ENCODE measurements at regions not wholly inside any gene's neighbourhood (a gene's known extent, or its start where the extent isn't known, plus 50 kb on each side); places are given as distances from the start of the nearest gene placed in this dataset.

- no peak for DNase-seq
- H2BK5ac ChIP-seq (ENCODE audit: insufficient read length, low read length): no peak overlapping the region
- no peaks in the 10 kb centered on the region for H3K79me1 ChIP-seq (ENCODE audit: insufficient read depth, low read depth, low read length, poor library complexity, severe bottlenecking)
- H3K27ac ChIP-seq (ENCODE audit: insufficient read length, low read depth, low read length): no peak overlapping the region
- Mint-ChIP-seq H3K4me3 (no peak overlapping the region), H3K4me1 (peaks cover 5 to 7% of the 10 kb centered on the region in 2 experiments; a peak in 2 of 4 replicates), H3K27ac (no peak overlapping the region), H3K27me3 (ENCODE audit: low read depth) (peaks cover 8% of the 10 kb centered on the region), H3K9me3 (peaks cover 0 to 3% of the 10 kb centered on the region in 2 experiments; a peak in 2 of 5 replicates), H3K36me3 (ENCODE audit: insufficient read depth in 1 of 3, low read depth in 3 of 3) (peaks cover 0 to 2% (median 0%) of the 10 kb centered on the region in 3 experiments; a peak in 3 of 7 replicates)
- no peak overlapping the region for H3K14ac ChIP-seq (ENCODE audit: insufficient read depth, low read length)
- no peak overlapping the region for H3K56ac ChIP-seq (ENCODE audit: insufficient read length, low read depth, low read length)
- H3K27me3 ChIP-seq (ENCODE audit: insufficient read depth, low read length): no peaks in the 10 kb centered on the region
- H4K91ac ChIP-seq (ENCODE audit: insufficient read length, low read depth, low read length): no peak overlapping the region
- no peaks in the 10 kb centered on the region for H3K4me1 ChIP-seq (ENCODE audit: insufficient read depth, low read length)
- WGBS (ENCODE audit: extremely low coverage, insufficient read length, low lambda C conversion rate): no CpG with 5 or more reads among the region's 4 CpGs
- no peak overlapping the region for H2BK20ac ChIP-seq (ENCODE audit: low read depth, low read length, poor library complexity, severe bottlenecking)
- no peaks in the 10 kb centered on the region for H3K79me2 ChIP-seq (ENCODE audit: insufficient read depth, low read length)
- H3K23ac ChIP-seq (ENCODE audit: insufficient read length, low read depth, low read length): no peak overlapping the region
- H2BK120ac ChIP-seq (ENCODE audit: low read depth, low read length, poor library complexity, severe bottlenecking): no peak overlapping the region
- no peak overlapping the region for H3K4ac ChIP-seq (ENCODE audit: low read depth, low read length)
- no peaks in the 10 kb centered on the region for H3K23me2 ChIP-seq (ENCODE audit: insufficient read length, low read depth, low read length, poor library complexity, severe bottlenecking)
- H4K5ac ChIP-seq (ENCODE audit: insufficient read length, low read depth, low read length): no peak overlapping the region
- no peak overlapping the region for H4K8ac ChIP-seq (replicated peaks; ENCODE audit: insufficient read length, low read depth, low read length)
- H3T11ph ChIP-seq (ENCODE audit: low read length): no peak overlapping the region
- no peak overlapping the region for H3K9ac ChIP-seq (ENCODE audit: extremely low read depth, insufficient read length, low read length)
- TF ChIP-seq, protein P1, sequence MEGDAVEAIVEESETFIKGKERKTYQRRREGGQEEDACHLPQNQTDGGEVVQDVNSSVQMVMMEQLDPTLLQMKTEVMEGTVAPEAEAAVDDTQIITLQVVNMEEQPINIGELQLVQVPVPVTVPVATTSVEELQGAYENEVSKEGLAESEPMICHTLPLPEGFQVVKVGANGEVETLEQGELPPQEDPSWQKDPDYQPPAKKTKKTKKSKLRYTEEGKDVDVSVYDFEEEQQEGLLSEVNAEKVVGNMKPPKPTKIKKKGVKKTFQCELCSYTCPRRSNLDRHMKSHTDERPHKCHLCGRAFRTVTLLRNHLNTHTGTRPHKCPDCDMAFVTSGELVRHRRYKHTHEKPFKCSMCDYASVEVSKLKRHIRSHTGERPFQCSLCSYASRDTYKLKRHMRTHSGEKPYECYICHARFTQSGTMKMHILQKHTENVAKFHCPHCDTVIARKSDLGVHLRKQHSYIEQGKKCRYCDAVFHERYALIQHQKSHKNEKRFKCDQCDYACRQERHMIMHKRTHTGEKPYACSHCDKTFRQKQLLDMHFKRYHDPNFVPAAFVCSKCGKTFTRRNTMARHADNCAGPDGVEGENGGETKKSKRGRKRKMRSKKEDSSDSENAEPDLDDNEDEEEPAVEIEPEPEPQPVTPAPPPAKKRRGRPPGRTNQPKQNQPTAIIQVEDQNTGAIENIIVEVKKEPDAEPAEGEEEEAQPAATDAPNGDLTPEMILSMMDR (conservative IDR thresholded peaks at IDR 0.05): no peak
- no peaks in the 10 kb centered on the region for H4K20me1 ChIP-seq (ENCODE audit: control insufficient read depth, insufficient read depth, insufficient read length)
- H2AFZ ChIP-seq (ENCODE audit: low read length): no peak overlapping the region
- no peak overlapping the region for H2AK5ac ChIP-seq (ENCODE audit: insufficient read length, low read length)
- no peak overlapping the region for H3K4me2 ChIP-seq (ENCODE audit: insufficient read depth, insufficient read length, low read length)
- no peaks in the 10 kb centered on the region for H3K9me3 ChIP-seq (ENCODE audit: control insufficient read depth, low read depth, low read length)
- no peak overlapping the region for H3K18ac ChIP-seq (ENCODE audit: insufficient read length, low read depth, low read length)
- no peak overlapping the region for H2BK15ac ChIP-seq (ENCODE audit: low read depth, low read length)
- no peak overlapping the region for H2BK12ac ChIP-seq (ENCODE audit: insufficient read length, low read depth, low read length)
These were observed 263.3 kb upstream of the SORL1-AS1 start for GRCh38 chr11:121716060-121716459.
